Stimulated activated CD4-positive, alpha-beta T cell treated with anti-CD3 and anti-CD28 coated beads, TNF-alpha, amount 100 ng/mL, for 24 hours (primary cell): ENCODE measurements at regions not wholly inside any gene's neighbourhood (a gene's known extent, or its start where the extent isn't known, plus 50 kb on each side); places are given as distances from the start of the nearest gene placed in this dataset.

Experiments
- DNase-seq, 3 experiments: peaks; one replicate each; pipeline ENCODE4 v3.0.0-alpha.2; 2020; ENCODE audit warnings: low read depth in 3 of 3

GRCh38 chr18:46294318-46294717, 190.1 kb downstream of the HAUS1 start:
- DNase-seq: no peak

GRCh38 chr18:46294751-46295150, 190.6 kb downstream of the HAUS1 start:
- DNase-seq: no peak

GRCh38 chr18:46295416-46295815, 191.2 kb downstream of the HAUS1 start:
- DNase-seq: no peak

GRCh38 chr18:46296656-46297055, 192.5 kb downstream of the HAUS1 start:
- no peak for DNase-seq

GRCh38 chr18:46297124-46297523, 192.9 kb downstream of the HAUS1 start:
- no peak for DNase-seq

GRCh38 chr18:46297621-46298020, 193.4 kb downstream of the HAUS1 start:
- DNase-seq: peak in 1 of 3 experiments; percentile 16

GRCh38 chr18:46298511-46298910, 194.3 kb downstream of the HAUS1 start:
- no peak for DNase-seq

- no peak for DNase-seq
Measured at GRCh38 chr18:46299465-46300008, 195.4 kb downstream of the HAUS1 start.

GRCh38 chr18:46301081-46301480, 196.9 kb downstream of the HAUS1 start:
- DNase-seq: no peak

- DNase-seq: no peak
Measured at GRCh38 chr18:46301571-46301970, 197.4 kb downstream of the HAUS1 start.

GRCh38 chr18:46302528-46303485, 198.6 kb downstream of the HAUS1 start:
- no peak for DNase-seq

- no peak for DNase-seq
Measured at GRCh38 chr18:46310258-46310657, 206.1 kb downstream of the HAUS1 start.

GRCh38 chr18:46310675-46311345, 206.6 kb downstream of the HAUS1 start:
- no peak for DNase-seq

GRCh38 chr18:46311491-46311890, 207.3 kb downstream of the HAUS1 start:
- no peak for DNase-seq

- no peak for DNase-seq
Measured at GRCh38 chr18:46312221-46312620, 208.0 kb downstream of the HAUS1 start.

GRCh38 chr18:46313521-46313920, 209.3 kb downstream of the HAUS1 start:
- no peak for DNase-seq

- DNase-seq: no peak
Measured at GRCh38 chr18:46314011-46314410, 209.8 kb downstream of the HAUS1 start.

GRCh38 chr18:46315161-46315560, 211.0 kb downstream of the HAUS1 start:
- no peak for DNase-seq

- DNase-seq: no peak
Measured at GRCh38 chr18:46318356-46318755, 214.2 kb downstream of the HAUS1 start.

- DNase-seq: no peak
Measured at GRCh38 chr18:46319783-46320182, 215.6 kb downstream of the HAUS1 start.

GRCh38 chr18:46320297-46320696, 216.1 kb downstream of the HAUS1 start:
- no peak for DNase-seq

- DNase-seq: no peak
Measured at GRCh38 chr18:46320928-46321711, 216.9 kb downstream of the HAUS1 start.
